Kidney (tissue), 13 donors: ENCODE measurements at regions not wholly inside any gene's neighbourhood (a gene's known extent, or its start where the extent isn't known, plus 50 kb on each side); places are given as distances from the start of the nearest gene placed in this dataset.
A peak's percentile ranks its signal among the peaks of the same experiment; 100 is the strongest.

Experiments
- DNase-seq, 5 donors: peaks; one replicate each; pipeline ENCODE4 v3.0.0-alpha.2; 2013 to 2020
- FAIRE-seq: peaks from 2 replicates; lab custom pipeline; 2012; peaks lifted over from hg19 to GRCh38; lab: Jason Lieb, UNC
- H3K27ac ChIP-seq, 2 donors: one replicate each; pipeline ENCODE4 v1.7.0; 2013; ENCODE audit warnings: low read depth in 2 of 2, low read length in 2 of 2, inconsistent platforms in 1 of 2
- H3K27me3 ChIP-seq: one replicate; pipeline ENCODE4 v1.7.1; 2013; ENCODE audit warnings: low read length, inconsistent platforms; ENCODE audit not compliant: control insufficient read depth, insufficient read depth
- H3K36me3 ChIP-seq, 3 donors: one replicate each; pipeline versions ENCODE4 v1.7.0 to v1.7.1; 2013; ENCODE audit warnings: low read length in 3 of 3, control low read depth in 1 of 3, inconsistent platforms in 1 of 3; ENCODE audit not compliant: insufficient read depth in 3 of 3, control insufficient read depth in 2 of 3
- H3K4me1 ChIP-seq, 3 donors: one replicate each; pipeline versions ENCODE4 v1.7.0 to v1.7.1; 2013; ENCODE audit warnings: low read length in 3 of 3, inconsistent platforms in 1 of 3, low read depth in 1 of 3; ENCODE audit not compliant: control insufficient read depth in 2 of 3, insufficient read depth in 2 of 3
- H3K4me3 ChIP-seq, 3 donors: one replicate each; pipeline versions ENCODE4 v1.7.0 to v1.8.1; 2013; ENCODE audit warnings: low read length in 3 of 3, control low read depth in 1 of 3, inconsistent platforms in 1 of 3
- H3K9ac ChIP-seq, 3 donors: one replicate each; pipeline versions ENCODE4 v1.7.0 to v1.7.1; 2013; ENCODE audit warnings: low read length in 3 of 3, control low read depth in 1 of 3, inconsistent platforms in 1 of 3
- H3K9me3 ChIP-seq, 3 donors: one replicate each; pipeline versions ENCODE4 v1.7.0 to v1.7.1; 2013; ENCODE audit warnings: low read length in 3 of 3, control low read depth in 1 of 3, inconsistent platforms in 1 of 3; ENCODE audit not compliant: control insufficient read depth in 2 of 3, insufficient read depth in 1 of 3
- CTCF ChIP-seq: IDR thresholded peaks from 3 replicates; pipeline ENCODE4 v1.5.1; 2012; ENCODE audit warnings: mild to moderate bottlenecking, moderate library complexity, borderline replicate concordance; ENCODE audit not compliant: insufficient read depth; ENCODE audit errors: extremely low read depth
- intact Hi-C: fragments of 100-400 bp; cut with DNase I; formaldehyde crosslinking; loops from one replicate; pipeline ENCODE4 v1.11.1; 2022
- donor health status: control.
- donor health status: control.
- donor health status: control.
- donor health status: control.
- donor health status: control.
- donor health status: DM: yes; HTN: yes; CAD: no.
- donor health status: Normal renal cell carcinoma (clear cell type).

- intact Hi-C loops, result loop anchor here (10.0 kb wide), 1 partner anchor 64 kb away; no protein-coding TSS in a partner anchor
- TF ChIP-seq CTCF, result no peak
- no peak for FAIRE-seq
Observed at GRCh38 chr7:138238734-138239659, 162.7 kb downstream of the AKR1D1 start.

GRCh38 chr7:138243430-138243829 is 167.2 kb downstream of the AKR1D1 start:
- Histone ChIP-seq H3K27ac (no peak overlapping the region), H3K9me3 (peaks cover 0 to 11% (median 3%) of the 10 kb centered on the region in 3 donors), H3K27me3 (no peaks in the 10 kb centered on the region), H3K36me3 (no peaks in the 10 kb centered on the region), H3K9ac (no peak overlapping the region), H3K4me3 (no peak overlapping the region), H3K4me1 (no peaks in the 10 kb centered on the region)
- FAIRE-seq (no peak), DNase-seq (peak in 1 of 5 donors; percentile 22)
- TF ChIP-seq CTCF, result no peak
- intact Hi-C loops, result no loop called here

More at GRCh38 chr7:138238734-138239659, 162.7 kb downstream of the AKR1D1 start:
- H3K36me3 ChIP-seq, result no peaks in the 10 kb centered on the region
- no peak overlapping the region for H3K27ac ChIP-seq
- H3K27me3 ChIP-seq, result no peaks in the 10 kb centered on the region
- peaks cover 0 to 6% (median 4%) of the 10 kb centered on the region in 3 donors for H3K9me3 ChIP-seq
- H3K4me1 ChIP-seq, result no peaks in the 10 kb centered on the region
- no peak overlapping the region for H3K4me3 ChIP-seq
- H3K9ac ChIP-seq, result no peak overlapping the region
- no peak for DNase-seq

GRCh38 chr7:138243836-138244235 is 167.6 kb downstream of the AKR1D1 start:
- Histone ChIP-seq H3K36me3 (no peaks in the 10 kb centered on the region), H3K9ac (no peak overlapping the region), H3K27ac (no peak overlapping the region), H3K9me3 (peaks cover 0 to 7% (median 3%) of the 10 kb centered on the region in 3 donors), H3K4me1 (no peaks in the 10 kb centered on the region), H3K4me3 (no peak overlapping the region), H3K27me3 (no peaks in the 10 kb centered on the region)
- intact Hi-C loops, result no loop called here
- FAIRE-seq, result no peak
- TF ChIP-seq CTCF, result no peak
- DNase-seq, result no peak
